DMS114 treated with DMSO at 0.1 percent for 48 hours (cell line): ENCODE measurements at regions not wholly inside any gene's neighbourhood (a gene's known extent, or its start where the extent isn't known, plus 50 kb on each side); places are given as distances from the start of the nearest gene placed in this dataset.

Source experiments
- DNase-seq: peaks from one replicate; lab custom pipeline; 2025; ENCODE audit not compliant: unreplicated experiment; lab: John Stamatoyannopoulos, UW

GRCh38 chr5:174356536-174356935 lies 311.0 kb downstream of the NSG2 start:
- no peak for DNase-seq

GRCh38 chr5:174358276-174358675 lies 312.8 kb downstream of the NSG2 start:
- no peak for DNase-seq

- DNase-seq: no peak
Observed at GRCh38 chr5:174359071-174359470, 313.6 kb downstream of the NSG2 start.

GRCh38 chr5:174362514-174362913 lies 317.0 kb downstream of the NSG2 start:
- no peak for DNase-seq

GRCh38 chr5:174363934-174364333 lies 318.4 kb downstream of the NSG2 start:
- no peak for DNase-seq

GRCh38 chr5:174364676-174365075 lies 319.2 kb downstream of the NSG2 start:
- no peak for DNase-seq

GRCh38 chr5:174371600-174372094 lies 326.1 kb downstream of the NSG2 start:
- DNase-seq: no peak

- no peak for DNase-seq
Observed at GRCh38 chr5:174374206-174374605, 328.7 kb downstream of the NSG2 start.

GRCh38 chr5:174376056-174376455 lies 330.6 kb downstream of the NSG2 start:
- no peak for DNase-seq

- no peak for DNase-seq
Observed at GRCh38 chr5:174376726-174377373, 331.3 kb downstream of the NSG2 start.

- DNase-seq: no peak
Observed at GRCh38 chr5:174378121-174378874, 332.8 kb downstream of the NSG2 start.

GRCh38 chr5:174380311-174380710 lies 334.8 kb downstream of the NSG2 start:
- DNase-seq: no peak

- no peak for DNase-seq
Observed at GRCh38 chr5:174381241-174381640, 335.7 kb downstream of the NSG2 start.

GRCh38 chr5:174383210-174384167 lies 338.0 kb downstream of the NSG2 start:
- DNase-seq: no peak

- no peak for DNase-seq
Observed at GRCh38 chr5:174384509-174384947, 339.0 kb downstream of the NSG2 start.

GRCh38 chr5:174386306-174386705 lies 338.1 kb upstream of the MSX2 start:
- DNase-seq: no peak

GRCh38 chr5:174386846-174387245 lies 337.5 kb upstream of the MSX2 start:
- DNase-seq: no peak

- DNase-seq: no peak
Observed at GRCh38 chr5:174387448-174387847, 336.9 kb upstream of the MSX2 start.

- no peak for DNase-seq
Observed at GRCh38 chr5:174392892-174393291, 331.5 kb upstream of the MSX2 start.

- no peak for DNase-seq
Observed at GRCh38 chr5:174396541-174396940, 327.8 kb upstream of the MSX2 start.

- no peak for DNase-seq
Observed at GRCh38 chr5:174397206-174397605, 327.2 kb upstream of the MSX2 start.
